ENCODE measurements at regions not wholly inside any gene's neighbourhood (a gene's known extent, or its start where the extent isn't known, plus 50 kb on each side); places are given as distances from the start of the nearest gene placed in this dataset.
A peak's percentile ranks its signal among the peaks of the same experiment; 100 is the strongest.

DNA sequence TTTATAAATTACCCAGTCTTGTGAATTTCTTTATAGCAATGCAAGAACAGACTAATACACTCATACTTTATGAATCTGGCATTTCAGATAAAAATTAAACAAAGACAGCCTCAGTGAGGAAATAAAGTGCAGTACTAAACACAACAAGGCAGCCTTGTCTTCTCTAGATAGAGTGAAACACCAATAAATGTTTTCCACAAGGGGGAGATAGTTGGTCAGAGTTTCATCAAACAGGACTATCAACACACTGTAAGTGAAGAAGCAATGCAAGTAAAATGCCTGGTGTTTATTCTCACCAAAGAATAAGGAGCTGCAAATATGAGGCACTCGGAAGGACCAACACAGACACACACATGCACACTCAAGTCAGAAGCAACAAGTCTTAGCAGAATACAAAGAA is 62.8 kb downstream of the FAM9B start:
- ATAC-seq (no peak), DNase-seq (no peak)
- H3K4me3 ChIP-seq = no peak overlapping the region
- in situ Hi-C loops (cut with MboI; ENCODE audit: low sequenced_read_pairs in 4 of 4) (loop anchor here in 3 of 4 donors (10.0 to 25.0 kb wide), 2 partner anchors 741 to 744 kb away; no protein-coding TSS in a partner anchor), intact Hi-C loops (cut with DNase I; ENCODE audit: low total_unique reads) (no loop called here)
- H3K27ac ChIP-seq = no peak overlapping the region
- no peaks in the 10 kb centered on the region for H3K36me3 ChIP-seq
- TF ChIP-seq, protein P1, sequence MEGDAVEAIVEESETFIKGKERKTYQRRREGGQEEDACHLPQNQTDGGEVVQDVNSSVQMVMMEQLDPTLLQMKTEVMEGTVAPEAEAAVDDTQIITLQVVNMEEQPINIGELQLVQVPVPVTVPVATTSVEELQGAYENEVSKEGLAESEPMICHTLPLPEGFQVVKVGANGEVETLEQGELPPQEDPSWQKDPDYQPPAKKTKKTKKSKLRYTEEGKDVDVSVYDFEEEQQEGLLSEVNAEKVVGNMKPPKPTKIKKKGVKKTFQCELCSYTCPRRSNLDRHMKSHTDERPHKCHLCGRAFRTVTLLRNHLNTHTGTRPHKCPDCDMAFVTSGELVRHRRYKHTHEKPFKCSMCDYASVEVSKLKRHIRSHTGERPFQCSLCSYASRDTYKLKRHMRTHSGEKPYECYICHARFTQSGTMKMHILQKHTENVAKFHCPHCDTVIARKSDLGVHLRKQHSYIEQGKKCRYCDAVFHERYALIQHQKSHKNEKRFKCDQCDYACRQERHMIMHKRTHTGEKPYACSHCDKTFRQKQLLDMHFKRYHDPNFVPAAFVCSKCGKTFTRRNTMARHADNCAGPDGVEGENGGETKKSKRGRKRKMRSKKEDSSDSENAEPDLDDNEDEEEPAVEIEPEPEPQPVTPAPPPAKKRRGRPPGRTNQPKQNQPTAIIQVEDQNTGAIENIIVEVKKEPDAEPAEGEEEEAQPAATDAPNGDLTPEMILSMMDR (IDR thresholded peaks at IDR 0.05 in 4 of 5, conservative IDR thresholded peaks at IDR 0.05 in 1 of 5) = peak in 4 of 5 experiments; percentile 20 to 30 (median 24)
- no peak for TF ChIP-seq POLR2A (IDR thresholded peaks at IDR 0.05)
- no peaks in the 10 kb centered on the region for H3K27me3 ChIP-seq
- H3K9me3 ChIP-seq = no peaks in the 10 kb centered on the region
- no peaks in the 10 kb centered on the region for H3K4me1 ChIP-seq

DNA sequence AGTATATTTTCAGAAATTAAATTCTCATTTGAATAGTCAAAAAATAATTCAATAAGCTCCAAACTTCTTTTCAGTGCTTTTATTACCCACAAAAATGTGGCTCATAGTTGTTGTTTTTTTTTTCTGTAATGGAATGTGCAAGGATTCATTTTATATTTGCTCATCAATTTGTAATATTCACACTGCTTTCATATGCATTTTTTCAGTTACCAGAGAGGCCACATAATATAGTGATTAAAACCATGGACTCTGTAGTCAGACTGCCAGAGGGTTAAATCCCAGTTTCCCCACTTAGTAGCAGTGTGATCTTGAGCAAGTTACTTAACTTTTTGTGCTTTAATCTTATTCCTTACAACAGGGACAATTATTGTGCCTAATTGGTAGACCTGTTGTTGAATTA is 64.5 kb downstream of the FAM9B start:
- intact Hi-C loops (cut with DNase I; ENCODE audit: low total_unique reads) = no loop called here
- H3K36me3 ChIP-seq = no peaks in the 10 kb centered on the region

DNA sequence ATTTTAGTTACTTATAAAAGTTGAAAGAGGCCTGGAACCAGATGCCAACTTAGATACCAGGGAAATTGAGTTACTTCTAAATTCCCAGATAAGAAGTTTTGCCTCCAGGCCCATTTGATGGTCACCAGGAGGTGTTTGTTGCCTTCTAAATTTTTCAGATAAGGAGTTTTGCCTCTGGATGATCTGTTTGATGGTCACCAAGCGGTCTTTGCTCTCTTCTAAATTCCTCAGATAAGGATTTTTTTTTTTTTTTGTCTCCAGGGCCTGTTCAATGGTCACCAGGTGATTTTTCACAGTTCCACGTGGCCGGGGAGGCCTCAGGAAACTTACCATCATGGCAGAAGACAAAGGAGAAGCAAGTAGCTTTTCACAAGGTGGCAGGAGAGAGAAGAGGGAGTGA is 66.5 kb downstream of the FAM9B start:
- Histone ChIP-seq H3K36me3 (no peaks in the 10 kb centered on the region), H3K27me3 (no peaks in the 10 kb centered on the region), H3K9me3 (no peaks in the 10 kb centered on the region), H3K4me3 (no peak overlapping the region), H3K27ac (no peak overlapping the region), H3K4me1 (no peaks in the 10 kb centered on the region)
- intact Hi-C loops (cut with DNase I; ENCODE audit: low total_unique reads) = no loop called here
- in situ Hi-C loops (cut with MboI; ENCODE audit: low sequenced_read_pairs in 4 of 4) = loop anchor here in 3 of 4 donors (10.0 to 25.0 kb wide), 2 partner anchors 737 to 745 kb away; no protein-coding TSS in a partner anchor
- no peak for DNase-seq
- no peak for ATAC-seq
- no peak for TF ChIP-seq POLR2A (IDR thresholded peaks at IDR 0.05)
- TF ChIP-seq, protein P1 (IDR thresholded peaks at IDR 0.05 in 4 of 5, conservative IDR thresholded peaks at IDR 0.05 in 1 of 5) = no peak

More for the DNA sequence above, 64.5 kb downstream of the FAM9B start:
- no peaks in the 10 kb centered on the region for H3K9me3 ChIP-seq
- H3K4me3 ChIP-seq = no peak overlapping the region
- no peaks in the 10 kb centered on the region for H3K4me1 ChIP-seq
- H3K27ac ChIP-seq = no peak overlapping the region
- TF ChIP-seq, protein P1 (IDR thresholded peaks at IDR 0.05 in 4 of 5, conservative IDR thresholded peaks at IDR 0.05 in 1 of 5) = no peak
- no peak for TF ChIP-seq POLR2A (IDR thresholded peaks at IDR 0.05)
- ATAC-seq (no peak), DNase-seq (no peak)
- no peaks in the 10 kb centered on the region for H3K27me3 ChIP-seq
- in situ Hi-C loops (cut with MboI; ENCODE audit: low sequenced_read_pairs in 4 of 4) = loop anchor here in 3 of 4 donors (10.0 to 25.0 kb wide), 2 partner anchors 735 to 743 kb away; no protein-coding TSS in a partner anchor

DNA sequence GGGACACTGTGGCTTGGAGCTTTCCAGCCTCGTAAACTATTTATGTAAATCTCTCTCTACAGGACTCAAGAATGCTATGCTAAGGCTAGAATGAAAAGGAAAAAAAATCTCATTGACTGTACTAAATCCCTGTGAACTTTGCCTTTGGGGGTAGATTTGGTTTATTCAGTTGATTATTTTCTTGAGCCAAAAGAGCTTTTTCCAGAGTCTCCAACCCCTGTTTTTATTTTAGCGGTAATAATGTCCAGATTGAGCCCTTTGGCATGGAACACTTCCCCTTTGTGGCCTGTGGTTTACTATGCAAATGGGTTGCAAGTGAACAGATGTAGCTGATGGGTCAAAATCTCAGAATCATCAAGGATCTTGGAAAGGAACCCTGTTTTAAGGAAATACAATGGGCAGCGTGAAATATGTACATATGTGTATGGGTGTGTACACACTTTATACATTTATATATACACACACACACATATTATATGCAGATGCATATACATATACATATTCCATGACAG is 72.9 kb downstream of the FAM9B start:
- intact Hi-C loops (cut with DNase I; ENCODE audit: low total_unique reads) = no loop called here
- Histone ChIP-seq H3K4me1 (no peaks in the 10 kb centered on the region), H3K9me3 (no peaks in the 10 kb centered on the region), H3K27me3 (no peaks in the 10 kb centered on the region), H3K36me3 (no peaks in the 10 kb centered on the region), H3K27ac (no peak overlapping the region), H3K4me3 (no peak overlapping the region)
- in situ Hi-C loops (cut with MboI; ENCODE audit: low sequenced_read_pairs in 4 of 4) = loop anchor here in 3 of 4 donors (10.0 to 25.0 kb wide), 2 partner anchors 744 to 751 kb away; no protein-coding TSS in a partner anchor
- TF ChIP-seq POLR2A (IDR thresholded peaks at IDR 0.05) = no peak
- TF ChIP-seq, protein P1 (IDR thresholded peaks at IDR 0.05 in 4 of 5, conservative IDR thresholded peaks at IDR 0.05 in 1 of 5) = no peak
- DNase-seq (no peak), ATAC-seq (no peak)

All from gastrocnemius medialis (tissue), 4 donors.